HEK293T (cell line): ENCODE measurements at regions not wholly inside any gene's neighbourhood (a gene's known extent, or its start where the extent isn't known, plus 50 kb on each side); places are given as distances from the start of the nearest gene placed in this dataset.

Experiments
- ARNT ChIP-seq: fragments of 450-650 bp; IDR thresholded peaks from 2 replicates; pipeline ENCODE4 v1.6.1; 2017; ENCODE audit warnings: mild to moderate bottlenecking
- BHLHE40 ChIP-seq: fragments of 450-650 bp; IDR thresholded peaks from 2 replicates; pipeline ENCODE4 v1.6.1; 2016; ENCODE audit warnings: mild to moderate bottlenecking, moderate library complexity, borderline replicate concordance
- CTBP1 ChIP-seq: fragments of 450-650 bp; IDR thresholded peaks from 2 replicates; pipeline ENCODE4 v1.6.1; 2016; ENCODE audit warnings: borderline replicate concordance
- FOXM1 ChIP-seq: fragments of 450-650 bp; IDR thresholded peaks from 2 replicates; pipeline ENCODE4 v1.6.1; 2017; ENCODE audit warnings: mild to moderate bottlenecking, borderline replicate concordance
- HDGF ChIP-seq: fragments of 450-650 bp; IDR thresholded peaks from 2 replicates; pipeline ENCODE4 v1.6.1; 2017; ENCODE audit warnings: antibody characterized with exemption, borderline replicate concordance
- LEF1 ChIP-seq: fragments of 450-650 bp; IDR thresholded peaks from 2 replicates; pipeline ENCODE4 v1.6.1; 2017; ENCODE audit warnings: mild to moderate bottlenecking, borderline replicate concordance
- NFRKB ChIP-seq: fragments of 450-650 bp; IDR thresholded peaks from 2 replicates; pipeline ENCODE4 v1.6.1; 2016; ENCODE audit warnings: mild to moderate bottlenecking, moderate library complexity
- PKNOX1 ChIP-seq: fragments of 450-650 bp; IDR thresholded peaks from 2 replicates; pipeline ENCODE4 v1.6.1; 2016
- SP1 ChIP-seq: fragments of 450-650 bp; IDR thresholded peaks from 2 replicates; pipeline ENCODE4 v1.6.1; 2017
- SUZ12 ChIP-seq: fragments of 450-650 bp; IDR thresholded peaks from 2 replicates; pipeline ENCODE4 v1.6.1; 2016; ENCODE audit warnings: mild to moderate bottlenecking
- TARDBP ChIP-seq: fragments of 450-650 bp; IDR thresholded peaks from 2 replicates; pipeline ENCODE4 v1.6.1; 2016

DNA sequence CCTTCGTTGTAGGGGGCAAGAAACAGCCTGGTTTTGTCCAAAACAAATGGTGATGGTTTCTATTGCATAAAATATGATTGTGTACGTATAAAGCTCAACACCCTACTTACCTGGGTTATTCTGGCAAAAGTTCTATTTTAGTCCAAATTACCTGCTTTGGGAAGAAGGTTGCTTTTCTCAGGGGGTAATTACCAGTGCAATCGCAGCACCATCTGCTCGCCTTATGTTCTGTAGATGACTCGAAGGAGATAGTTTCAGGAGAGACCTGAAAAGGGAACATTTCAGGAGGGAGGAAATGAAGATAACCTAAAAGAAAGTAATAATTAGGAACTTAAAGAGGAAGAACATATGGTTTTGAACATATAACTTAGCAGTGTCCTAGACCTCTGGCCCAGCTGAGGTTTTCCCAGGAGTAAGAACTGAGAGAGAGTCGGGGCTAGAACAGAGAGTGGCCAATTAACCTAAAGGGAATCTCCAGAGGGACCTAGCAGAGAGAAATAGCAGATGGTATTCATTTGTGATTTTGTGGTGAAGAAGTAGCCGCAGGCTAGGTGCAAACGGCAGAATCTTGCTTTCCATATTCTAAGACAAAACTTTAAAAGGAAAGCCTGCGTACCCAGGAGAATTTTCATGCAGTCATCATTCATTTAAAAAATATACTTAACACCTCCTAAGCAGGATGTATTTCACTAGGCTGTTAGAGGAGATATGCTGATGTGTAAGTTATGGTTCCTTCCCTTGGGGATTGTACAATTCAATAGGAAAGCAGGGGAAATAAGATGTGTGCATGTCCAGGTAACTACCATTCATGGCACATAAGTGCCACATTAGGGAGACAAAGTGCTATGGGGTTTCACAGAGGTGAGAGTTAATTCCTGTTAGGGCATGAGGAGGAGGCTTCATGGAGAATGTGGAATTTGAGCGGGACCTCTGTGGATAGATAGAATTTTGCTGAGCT is 113.0 kb upstream of the SLC10A2 start:
- no peak for TF ChIP-seq SUZ12
- no peak for TF ChIP-seq SP1
- TF ChIP-seq CTBP1: no peak
- TF ChIP-seq LEF1: no peak
- TF ChIP-seq TARDBP: no peak
- no peak for TF ChIP-seq NFRKB
- no peak for TF ChIP-seq FOXM1
- TF ChIP-seq BHLHE40: no peak
- TF ChIP-seq ARNT: no peak
- TF ChIP-seq HDGF: no peak
- TF ChIP-seq PKNOX1: no peak
